ENCODE measurements at regions not wholly inside any gene's neighbourhood (a gene's known extent, or its start where the extent isn't known, plus 50 kb on each side); places are given as distances from the start of the nearest gene placed in this dataset.
"Not testable (repeated sequence)": the region's sequence is repeated elsewhere in the genome, so short reads cannot be mapped to it uniquely, and the experiment has no call there.

- DNase-seq (ENCODE audit: low read depth), result no peak
These were observed 599.3 kb upstream of the TLE4 start for GRCh38 chr9:78972303-78972999.

DNA sequence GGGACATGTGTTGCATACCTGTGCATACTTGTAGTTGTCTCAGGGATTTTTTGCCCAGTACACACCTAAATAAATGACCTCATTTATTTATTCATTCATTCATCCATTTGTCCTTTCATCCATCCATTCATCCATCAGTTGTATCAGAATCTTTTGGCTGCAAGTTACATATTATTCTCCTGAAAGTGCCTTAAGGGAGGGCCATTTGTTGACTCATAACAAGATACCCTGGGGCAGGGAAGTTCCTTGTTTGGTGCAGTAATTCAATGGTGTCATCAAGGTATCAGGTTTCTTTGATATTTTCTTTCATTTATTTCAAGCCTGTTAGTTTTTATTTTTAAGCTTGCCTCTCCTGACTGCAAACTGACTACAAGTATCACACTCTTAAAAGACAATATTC is 597.9 kb upstream of the TLE4 start:
- no peak for DNase-seq (ENCODE audit: low read depth)

DNA sequence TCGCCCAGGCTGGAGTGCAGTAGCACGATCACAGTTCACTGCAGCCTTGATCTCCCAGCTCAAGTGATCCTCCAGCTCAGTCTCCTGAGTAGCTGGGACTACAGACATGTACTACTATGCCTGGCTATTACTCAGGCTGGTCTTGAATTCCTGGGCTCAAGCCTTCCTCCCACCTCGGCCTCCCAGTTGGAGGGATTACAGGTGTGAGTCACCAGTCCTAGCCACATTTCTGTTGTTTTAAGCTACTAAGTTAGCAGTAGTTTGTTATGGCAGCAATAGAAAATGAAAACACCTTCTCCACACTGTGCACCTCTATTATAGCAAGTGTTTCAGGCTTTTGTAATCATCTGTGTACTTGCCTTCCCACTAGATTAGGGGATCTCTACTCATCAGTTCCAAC is 588.9 kb upstream of the TLE4 start:
- no peak for DNase-seq (ENCODE audit: low read depth)

DNA sequence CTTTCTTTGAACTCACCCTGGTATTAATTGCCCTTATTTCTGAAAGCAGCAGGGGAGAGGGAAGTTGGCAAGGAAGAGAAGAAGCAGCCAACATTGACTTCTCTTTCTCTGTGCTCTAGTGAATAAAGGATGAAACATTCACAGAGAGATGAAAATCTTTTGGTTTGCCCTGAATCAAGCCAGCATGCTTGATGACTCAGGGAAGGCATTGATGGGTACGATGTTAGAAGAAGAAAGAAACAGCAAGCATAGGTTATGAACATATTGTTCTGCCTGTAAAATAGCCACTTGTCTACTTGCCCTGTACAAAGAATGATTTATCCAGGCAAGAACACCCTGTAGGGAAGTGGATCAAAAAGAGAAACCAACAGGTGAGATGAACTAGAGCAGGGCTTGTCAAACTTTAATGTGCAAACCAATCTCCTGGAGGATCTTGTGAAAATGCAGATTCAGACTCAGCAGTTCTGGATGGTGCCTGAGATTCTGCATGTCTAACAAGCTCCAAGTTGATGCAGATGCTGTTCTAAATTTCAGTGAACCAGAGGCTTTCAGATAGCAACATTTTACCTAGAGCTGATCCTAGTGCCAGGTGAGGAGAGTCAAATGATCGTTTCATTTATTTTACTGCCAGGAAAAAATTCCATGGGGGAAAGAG is 586.6 kb upstream of the TLE4 start:
- no peak for DNase-seq (ENCODE audit: low read depth)

DNA sequence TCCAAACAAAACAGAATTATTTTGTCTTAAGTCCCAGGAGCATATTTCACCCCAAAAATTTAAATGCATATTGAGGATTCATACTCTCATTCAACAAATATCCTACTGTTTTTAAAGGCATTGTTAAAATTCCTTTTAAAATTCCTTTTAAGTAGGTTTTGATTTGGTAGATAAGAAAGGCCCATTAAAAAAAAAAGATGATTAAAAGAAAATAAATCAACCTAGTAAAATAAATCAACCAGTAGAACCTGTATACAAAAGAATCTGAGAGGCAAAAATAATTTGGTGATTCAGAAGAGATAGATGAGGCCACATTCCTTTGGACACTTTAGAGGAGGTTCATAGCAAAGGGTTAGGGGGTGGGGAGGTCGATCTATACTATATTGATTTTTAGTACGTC is 585.3 kb upstream of the TLE4 start:
- no peak for DNase-seq (ENCODE audit: low read depth)

- DNase-seq (ENCODE audit: low read depth), result no peak
These were observed 582.6 kb upstream of the TLE4 start for GRCh38 chr9:78989031-78989658.

- DNase-seq (ENCODE audit: low read depth), result no peak
These were observed 577.3 kb upstream of the TLE4 start for GRCh38 chr9:78994471-78994870.

DNA sequence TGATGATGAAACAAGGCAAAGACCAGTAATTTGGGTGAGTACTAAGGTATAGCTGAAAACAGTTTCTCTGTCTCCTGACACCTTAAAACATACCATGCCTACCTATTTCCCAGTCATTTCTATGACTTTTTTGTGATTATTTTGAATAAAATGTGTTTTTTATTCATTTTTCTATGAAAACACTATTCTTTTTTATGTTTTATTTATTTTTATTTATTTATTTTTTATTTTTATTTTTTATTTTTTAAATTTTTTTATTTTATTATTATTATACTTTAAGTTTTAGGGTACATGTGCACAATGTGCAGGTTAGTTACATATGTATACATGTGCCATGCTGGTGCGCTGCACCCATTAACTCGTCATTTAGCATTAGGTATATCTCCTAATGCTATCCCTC is 576.8 kb upstream of the TLE4 start:
- not testable (repeated sequence) for DNase-seq (ENCODE audit: low read depth)

GRCh38 chr9:78997296-78997695 is 574.5 kb upstream of the TLE4 start:
- no peak for DNase-seq (ENCODE audit: low read depth)

DNA sequence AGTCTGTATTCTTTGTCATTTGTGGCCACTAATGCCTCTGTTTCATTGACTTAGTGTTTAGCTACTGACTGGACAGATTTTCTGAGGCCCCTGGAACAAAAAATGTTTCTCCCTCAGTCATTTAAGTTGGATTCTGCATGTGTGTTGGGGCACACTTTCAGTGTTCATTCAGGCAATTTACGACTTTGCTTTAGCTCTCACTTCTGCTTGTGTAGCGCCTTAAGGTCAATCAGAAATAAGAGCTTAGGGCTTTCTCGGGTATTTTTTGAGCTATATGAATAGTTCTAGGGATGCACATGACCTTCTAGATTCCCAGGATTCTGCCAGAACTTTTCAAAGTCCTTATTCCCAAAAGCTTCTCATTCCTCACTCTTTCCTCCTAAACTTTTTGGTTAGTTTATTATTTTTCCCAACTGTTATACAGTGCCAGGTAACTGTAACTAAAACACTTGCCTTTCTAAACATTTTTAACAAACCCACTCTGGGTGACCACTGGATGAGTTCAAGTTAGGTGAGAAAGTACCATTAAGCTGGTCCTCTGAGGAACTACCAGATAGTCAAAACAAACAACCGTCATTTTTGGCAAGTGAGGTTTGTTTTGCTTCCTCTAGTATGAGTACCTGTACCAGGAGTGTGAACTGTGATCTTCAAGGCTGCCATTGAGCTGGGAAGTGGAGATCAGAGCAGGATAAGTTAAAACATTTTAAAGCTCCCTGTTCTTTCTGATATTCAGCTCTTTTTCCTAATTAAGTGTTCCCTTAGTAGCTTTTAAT is 571.3 kb upstream of the TLE4 start:
- DNase-seq (ENCODE audit: low read depth), result no peak

GRCh38 chr9:79001012-79001411 is 570.8 kb upstream of the TLE4 start:
- no peak for DNase-seq (ENCODE audit: low read depth)

GRCh38 chr9:79003514-79003913 is 568.3 kb upstream of the TLE4 start:
- no peak for DNase-seq (ENCODE audit: low read depth)

- no peak for DNase-seq (ENCODE audit: low read depth)
These were observed 567.7 kb upstream of the TLE4 start for GRCh38 chr9:79004032-79004431.

DNA sequence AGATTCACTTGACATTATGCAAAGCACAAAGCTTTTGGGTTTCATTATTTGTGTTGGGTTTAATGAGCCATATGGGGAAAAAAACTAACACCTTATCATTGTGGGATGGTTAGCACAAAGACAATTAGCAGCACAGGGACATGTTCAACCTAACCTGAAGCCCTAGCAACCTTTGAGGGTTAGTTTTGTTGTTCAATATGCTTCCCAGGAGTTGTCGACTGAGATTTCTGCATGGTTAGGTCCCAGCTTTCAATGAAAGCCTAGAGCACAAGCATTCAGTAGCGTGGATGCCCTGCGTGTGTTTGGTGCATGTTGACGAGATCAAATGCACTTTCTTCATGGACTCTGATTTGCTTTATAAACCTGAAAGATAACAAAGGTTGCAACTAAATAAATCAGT is 565.2 kb upstream of the TLE4 start:
- DNase-seq (ENCODE audit: low read depth), result no peak

GRCh38 chr9:79007701-79008483 is 563.9 kb upstream of the TLE4 start:
- no peak for DNase-seq (ENCODE audit: low read depth)

- DNase-seq (ENCODE audit: low read depth), result no peak
These were observed 562.8 kb upstream of the TLE4 start for GRCh38 chr9:79008916-79009315.

DNA sequence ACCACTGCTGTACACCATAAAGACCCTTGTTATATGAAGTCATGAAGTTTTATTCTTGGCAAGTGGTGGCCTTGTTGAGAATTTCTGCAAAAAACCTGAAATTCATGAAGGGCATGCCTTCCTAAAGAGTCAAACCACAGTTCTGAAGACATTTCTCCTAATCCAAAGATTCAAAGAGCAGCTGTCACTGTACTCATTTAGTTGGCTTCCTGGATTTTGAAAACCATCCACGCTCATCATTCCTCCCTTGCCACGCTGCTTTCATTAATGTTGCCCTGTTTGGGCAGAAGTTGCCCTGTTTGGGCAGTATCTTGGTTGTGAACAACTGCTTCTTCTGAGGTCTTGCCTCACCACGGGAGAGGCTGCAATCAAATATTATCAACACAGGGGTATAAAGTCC is 560.3 kb upstream of the TLE4 start:
- no peak for DNase-seq (ENCODE audit: low read depth)

DNA sequence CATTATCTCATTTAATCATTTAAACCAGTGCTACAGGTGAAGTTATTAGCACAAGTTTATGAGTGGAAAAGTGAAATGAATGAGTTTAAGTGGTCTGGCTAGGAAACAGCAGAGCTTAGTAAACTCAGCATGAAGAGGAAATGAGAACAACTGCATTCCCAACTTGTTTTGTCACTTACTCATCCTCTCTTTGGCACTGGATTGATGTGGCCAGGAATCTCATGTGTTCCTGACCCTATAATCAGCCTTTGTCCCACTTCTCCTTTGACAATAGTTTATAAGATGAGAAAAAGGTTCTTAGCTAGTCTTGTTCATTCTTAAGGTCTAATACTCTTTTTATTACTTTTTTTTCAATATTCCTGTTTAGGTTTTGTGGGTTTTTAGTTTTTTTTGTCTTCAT is 559.2 kb upstream of the TLE4 start:
- DNase-seq (ENCODE audit: low read depth), result no peak

GRCh38 chr9:79013715-79014610 is 557.8 kb upstream of the TLE4 start:
- DNase-seq (ENCODE audit: low read depth), result no peak

GRCh38 chr9:79014929-79015699 is 556.7 kb upstream of the TLE4 start:
- DNase-seq (ENCODE audit: low read depth), result no peak

Measured in fibroblast of the conjunctiva (primary cell).